DMS53 (cell line): ENCODE measurements at regions not wholly inside any gene's neighbourhood (a gene's known extent, or its start where the extent isn't known, plus 50 kb on each side); places are given as distances from the start of the nearest gene placed in this dataset.
A peak's percentile ranks its signal among the peaks of the same experiment; 100 is the strongest.
"Not testable (repeated sequence)": the region's sequence is repeated elsewhere in the genome, so short reads cannot be mapped to it uniquely, and the experiment has no call there.

Experiments
- DNase-seq: peaks from one replicate; lab custom pipeline; 2025; lab: John Stamatoyannopoulos, UW

DNA sequence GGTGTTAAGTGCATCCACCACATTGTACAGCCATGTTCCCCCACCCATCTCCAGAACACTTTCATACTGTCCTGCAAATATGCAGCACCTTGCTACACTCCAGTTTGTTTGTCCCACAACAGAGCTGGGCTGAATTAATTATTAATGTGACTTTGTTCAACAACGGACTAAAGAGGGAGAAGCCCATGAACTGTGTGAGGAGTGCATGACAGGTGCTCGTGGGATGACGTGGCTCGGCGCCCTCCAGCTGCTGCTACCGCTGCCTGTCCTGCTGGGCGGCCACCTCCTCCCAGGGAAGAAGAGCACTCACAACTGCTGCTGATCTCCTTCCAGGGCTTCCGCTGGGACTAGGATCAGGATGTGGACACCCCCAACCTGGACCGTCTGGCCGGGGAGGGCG lies 111.2 kb upstream of the DEFB108B start:
- peak; percentile 97 for DNase-seq

DNA sequence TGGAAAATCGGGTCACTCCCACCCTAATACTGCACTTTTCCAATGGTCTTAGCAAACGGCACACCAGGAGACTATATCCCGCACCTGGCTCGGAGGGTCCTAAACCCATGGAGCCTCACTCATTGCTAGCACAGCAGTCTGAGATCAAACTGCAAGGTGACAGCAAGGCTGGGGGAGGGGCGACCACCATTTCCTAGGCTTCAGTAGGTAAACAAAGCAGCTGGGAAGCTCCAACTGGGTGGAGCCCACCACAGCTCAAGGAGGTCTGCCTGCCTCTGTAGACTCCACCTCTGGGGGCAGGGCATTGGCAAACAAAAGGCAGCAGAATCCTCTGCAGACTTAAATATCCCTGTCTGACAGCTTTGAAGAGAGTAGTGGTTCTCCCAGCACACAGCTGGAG lies 109.0 kb upstream of the DEFB108B start:
- peak; percentile 58 for DNase-seq

DNA sequence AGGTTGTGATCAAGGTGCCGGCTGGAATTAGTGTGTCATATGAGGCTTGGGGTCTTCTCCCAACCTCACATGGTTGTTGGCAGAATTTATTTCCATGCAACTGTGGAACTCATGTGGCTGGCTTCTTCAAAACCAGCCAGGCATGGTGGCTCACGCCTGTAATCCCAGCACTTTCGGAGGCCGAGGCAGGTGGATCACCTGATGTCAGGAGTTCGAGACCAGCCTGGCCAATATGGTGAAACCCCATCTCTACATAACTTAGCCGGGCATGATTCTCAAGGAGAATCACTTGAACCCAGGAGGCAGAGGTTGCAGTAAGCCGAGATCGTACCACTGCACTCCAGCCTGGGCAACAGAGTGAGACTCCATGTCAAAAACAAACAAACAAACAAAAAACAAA lies 102.3 kb upstream of the DEFB108B start:
- DNase-seq: not testable (repeated sequence)

DNA sequence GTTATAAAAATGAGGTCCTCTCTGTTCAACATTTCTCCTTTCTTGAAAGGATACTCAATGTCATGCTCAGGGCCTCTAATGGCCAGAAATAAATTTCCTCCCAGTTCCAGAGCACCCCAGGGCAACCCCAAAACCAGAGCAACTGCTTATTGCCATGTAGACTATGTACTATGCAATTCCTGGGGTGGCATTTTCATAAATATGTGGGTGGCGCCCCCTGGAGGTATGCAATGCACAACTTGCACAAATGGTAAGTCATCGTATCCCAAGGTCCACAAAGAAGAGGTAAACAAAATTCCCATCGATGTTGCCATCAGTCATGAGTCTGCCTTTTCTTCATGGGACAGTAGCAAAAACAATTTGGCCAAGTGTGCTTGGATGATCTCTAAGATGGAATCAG lies 98.6 kb upstream of the DEFB108B start:
- DNase-seq: peak; percentile 57

DNA sequence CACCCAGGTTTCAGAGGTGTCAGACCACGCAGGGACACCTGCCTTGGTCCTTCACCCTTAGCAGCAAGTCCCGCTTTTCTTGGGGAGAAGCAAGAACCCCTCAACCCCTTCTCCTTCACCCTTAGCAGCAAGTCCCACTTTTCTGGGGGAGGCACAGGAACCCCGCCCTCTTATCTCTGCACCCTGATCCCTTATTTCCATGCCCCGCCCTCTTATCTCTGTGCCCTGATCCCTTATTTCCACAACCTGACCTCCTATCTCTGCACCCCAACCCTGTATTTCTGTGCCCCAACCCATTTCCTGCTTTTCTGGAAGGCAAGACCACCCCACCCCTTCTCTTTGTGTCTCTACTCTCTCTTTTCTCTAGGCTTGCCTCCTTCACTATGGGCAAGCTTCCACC lies 94.7 kb upstream of the DEFB108B start:
- not testable (repeated sequence) for DNase-seq

DNA sequence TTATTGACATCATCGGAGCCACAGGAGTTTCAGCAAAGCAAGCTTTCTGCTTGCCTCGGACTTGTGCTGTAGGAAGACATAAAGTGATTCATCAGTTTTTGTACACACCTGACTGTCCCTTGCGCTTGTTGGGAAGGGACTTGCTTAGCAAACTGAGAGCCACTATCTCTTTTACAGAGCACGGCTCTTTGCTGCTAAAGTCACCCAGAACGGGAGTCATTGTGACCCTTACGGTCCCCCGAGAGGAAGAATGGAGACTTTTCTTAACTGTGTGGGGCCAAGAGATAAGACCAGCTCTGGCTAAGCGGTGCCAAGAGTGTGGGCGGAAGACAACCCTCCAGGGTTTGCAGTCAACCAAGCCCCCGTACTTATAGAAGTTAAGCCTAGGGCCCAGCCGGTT lies 89.6 kb upstream of the DEFB108B start:
- not testable (repeated sequence) for DNase-seq

DNA sequence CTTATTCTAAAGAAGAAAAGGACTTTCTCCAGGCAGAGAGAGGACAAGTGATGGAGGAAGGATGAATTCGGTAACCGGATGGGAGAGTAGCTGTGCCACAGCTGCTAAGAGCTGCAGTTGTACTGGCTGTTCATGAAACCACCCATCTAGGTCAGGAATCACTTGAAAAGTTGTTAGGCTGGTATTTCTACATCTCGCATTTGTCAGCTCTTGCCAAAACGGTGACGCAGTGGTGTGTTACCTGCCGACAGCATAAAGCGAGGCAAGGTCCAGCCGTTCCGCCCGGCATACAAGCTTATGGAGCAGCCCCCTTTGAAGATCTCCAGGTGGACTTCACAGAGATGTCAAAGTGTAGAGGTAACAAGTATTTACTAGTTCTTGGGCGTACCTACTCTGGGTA lies 87.3 kb upstream of the DEFB108B start:
- DNase-seq: peak; percentile 92

DNA sequence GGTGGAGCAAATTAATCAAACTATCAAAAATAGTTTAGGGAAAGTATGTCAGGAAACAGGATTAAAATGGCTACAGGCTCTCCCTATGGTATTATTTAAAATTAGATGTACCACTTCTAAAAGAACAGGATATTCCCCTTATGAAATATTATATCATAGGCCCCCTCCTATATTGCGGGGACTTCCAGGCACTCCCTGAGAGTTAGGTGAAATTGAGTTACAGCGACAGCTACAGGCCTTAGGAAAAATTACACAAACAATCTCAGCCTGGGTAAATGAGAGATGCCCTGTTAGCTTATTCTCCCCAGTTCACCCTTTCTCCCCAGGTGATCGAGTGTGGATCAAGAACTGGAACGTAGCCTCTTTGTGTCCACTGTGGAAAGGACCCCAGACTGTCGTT lies 86.7 kb upstream of the DEFB108B start:
- DNase-seq: not testable (repeated sequence)

DNA sequence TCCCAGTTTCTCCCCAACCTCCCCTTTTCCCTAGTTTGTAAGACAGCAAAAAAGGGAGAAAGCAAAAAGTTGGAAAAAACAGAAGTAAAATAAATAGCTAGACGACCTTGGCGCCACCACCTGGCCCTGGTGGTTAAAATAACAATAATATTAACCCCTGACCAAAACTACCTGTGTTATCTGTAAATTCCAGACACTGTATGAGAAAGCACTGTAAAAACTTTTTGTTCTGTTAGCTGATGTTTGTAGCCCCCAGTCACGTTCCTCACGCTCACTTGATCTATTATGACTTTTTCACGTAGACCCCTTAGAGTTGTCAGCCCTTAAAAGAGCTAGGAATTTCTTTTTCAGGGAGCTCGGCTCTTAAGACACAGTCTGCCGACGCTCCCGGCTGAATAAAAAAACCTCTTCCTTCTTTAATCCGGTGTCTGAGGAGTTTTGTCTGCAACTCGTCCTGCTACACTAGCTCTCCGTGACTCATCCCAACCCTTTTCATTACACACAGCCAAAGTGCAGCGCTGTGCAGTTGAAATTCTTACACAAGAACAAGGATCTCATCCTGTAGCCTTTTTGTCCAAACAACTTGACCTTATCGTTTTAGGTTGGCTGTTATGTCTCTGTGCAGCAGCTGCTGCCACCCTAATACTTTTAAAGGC lies 83.9 kb upstream of the DEFB108B start:
- DNase-seq: not testable (repeated sequence)

DNA sequence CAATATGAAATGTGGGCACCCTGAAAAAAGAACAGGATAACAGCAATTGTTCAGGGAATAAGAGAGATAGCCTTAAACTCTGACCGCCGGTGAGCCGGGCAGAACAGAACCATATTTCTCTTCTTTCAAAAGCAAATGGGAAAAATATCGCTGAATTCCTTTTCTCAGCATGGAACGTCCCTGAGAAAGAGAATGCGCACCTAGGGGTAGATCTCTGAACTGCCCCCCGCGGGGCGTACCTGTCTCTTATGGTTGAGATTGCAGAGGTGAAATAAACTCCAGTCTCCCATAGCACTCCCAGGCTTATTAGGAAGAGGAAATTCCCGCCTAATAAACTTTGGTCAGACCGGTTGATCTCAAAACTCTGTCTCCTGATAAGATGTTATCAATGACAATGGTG lies 82.1 kb upstream of the DEFB108B start:
- not testable (repeated sequence) for DNase-seq

DNA sequence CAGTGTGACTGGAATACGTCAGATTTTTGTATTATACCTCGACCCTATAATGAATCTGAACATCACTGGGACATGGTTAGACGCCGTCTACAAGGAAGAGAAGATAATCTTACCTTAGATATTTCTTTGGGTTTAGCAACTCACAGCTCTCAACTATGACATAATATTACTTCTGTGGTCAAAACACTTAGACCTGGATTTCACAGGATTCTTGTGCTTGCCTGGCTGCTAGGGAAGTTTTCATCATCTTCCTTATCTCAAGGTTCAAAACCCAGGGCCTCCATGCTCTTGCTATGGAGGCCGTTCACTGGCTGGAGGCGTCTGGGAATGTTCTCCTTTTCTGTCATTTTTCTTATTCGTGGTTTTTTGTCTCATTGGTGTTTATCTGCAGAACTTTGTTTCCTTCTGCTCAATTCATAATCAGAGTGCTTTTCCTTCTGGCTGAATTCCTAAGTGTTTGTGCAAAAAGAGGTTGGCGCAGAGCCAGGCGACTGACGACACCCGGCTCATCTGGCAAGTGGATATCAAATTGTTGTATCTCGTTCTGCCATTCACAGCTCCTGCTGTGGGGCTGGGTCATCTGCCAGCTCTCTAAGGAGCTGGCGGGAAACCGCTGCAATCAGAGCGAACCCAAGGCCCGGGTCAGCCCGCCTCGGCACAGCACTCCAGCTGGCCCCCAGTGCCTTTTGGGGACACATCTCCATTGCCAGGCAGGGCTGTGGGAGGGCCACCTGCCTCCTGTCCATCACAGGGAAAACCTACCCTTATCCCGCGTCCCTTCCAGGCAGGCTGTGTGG lies 68.1 kb upstream of the DEFB108B start:
- DNase-seq: peak; percentile 59

DNA sequence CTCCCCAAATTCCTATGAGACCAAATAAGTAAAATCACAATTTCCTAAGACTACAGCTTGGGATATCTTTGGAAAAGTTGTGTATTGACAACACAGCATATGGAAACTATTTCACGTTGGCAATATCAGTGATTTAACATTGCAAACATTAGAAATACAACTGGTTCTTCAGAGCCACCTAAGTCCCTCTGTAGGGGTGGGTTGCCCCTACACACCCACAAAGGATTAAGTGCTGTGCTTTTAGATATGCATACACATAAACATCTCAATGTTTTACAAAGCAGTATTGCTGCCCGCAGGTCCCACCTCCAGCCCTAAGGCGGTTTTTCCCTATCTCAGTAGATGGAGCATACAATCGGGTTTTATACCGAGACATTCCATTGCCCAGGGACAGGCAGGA lies 66.0 kb upstream of the DEFB108B start:
- not testable (repeated sequence) for DNase-seq

DNA sequence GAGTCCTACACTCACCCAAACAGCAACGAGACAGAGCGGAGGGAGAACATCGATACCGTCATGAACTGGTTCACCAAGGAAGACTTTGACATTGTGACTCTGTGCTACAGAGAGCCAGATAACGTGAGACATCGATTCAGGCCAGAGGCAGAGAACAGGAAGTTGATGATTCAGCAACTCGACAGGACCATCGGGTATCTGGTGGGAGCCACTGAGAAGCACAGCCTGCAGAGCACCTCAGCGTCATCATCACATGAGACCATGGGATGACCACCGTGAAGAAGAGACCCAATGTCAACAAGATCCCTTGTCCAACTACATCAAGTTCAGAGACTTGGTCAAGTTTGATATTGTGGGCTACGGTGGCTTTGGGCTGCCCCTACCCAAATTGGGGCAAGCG lies 60.8 kb upstream of the DEFB108B start:
- not testable (repeated sequence) for DNase-seq

DNA sequence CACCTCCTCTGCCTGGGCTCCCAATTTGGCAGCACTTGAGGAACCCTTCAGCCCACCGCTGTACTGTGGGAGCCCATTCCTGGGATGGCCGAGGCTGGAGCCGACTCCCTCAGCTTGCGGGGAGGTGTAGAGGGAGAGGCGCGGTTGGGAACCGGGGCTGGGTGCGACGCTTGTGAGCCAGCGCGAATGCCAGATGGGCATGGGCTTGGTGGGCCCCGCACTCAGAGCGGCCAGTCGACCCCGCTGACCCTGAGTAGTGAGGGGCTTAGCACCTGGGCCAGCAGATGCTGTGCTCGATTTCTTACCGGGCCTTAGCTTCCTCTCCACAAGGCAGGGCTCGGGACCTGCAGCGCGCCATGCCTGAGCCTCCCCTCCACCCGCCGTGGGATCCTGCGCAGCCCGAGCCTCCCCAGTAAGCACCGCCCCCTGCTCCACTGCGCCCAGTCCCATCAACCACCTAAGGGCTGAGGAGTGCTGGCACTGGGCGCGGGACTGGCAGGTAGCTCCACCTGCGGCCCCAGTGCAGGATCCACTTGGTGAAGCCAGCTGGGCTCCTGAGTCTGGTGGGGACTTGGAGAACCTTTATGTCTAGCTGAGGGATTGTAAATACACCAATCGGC lies 58.3 kb upstream of the DEFB108B start:
- DNase-seq: no peak

DNA sequence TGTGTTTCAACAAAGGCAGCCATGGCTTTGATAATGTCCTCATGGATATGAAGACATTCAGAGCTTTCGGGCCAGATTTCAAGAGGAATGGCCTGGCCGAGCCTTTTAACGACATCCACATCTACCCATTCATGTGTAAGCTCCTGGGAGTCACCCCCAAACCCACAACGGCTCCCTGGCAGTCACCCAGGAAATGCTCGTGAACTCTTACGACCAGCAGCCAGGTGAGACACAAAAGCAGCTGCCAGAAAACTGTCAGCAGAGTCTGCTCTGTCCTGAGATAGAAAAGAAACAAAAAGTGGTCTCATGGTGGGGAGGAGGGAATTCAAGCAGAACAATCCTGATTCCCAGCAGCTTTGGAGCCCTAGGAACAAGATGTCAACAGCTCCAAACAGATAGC lies 52.9 kb upstream of the DEFB108B start:
- not testable (repeated sequence) for DNase-seq

DNA sequence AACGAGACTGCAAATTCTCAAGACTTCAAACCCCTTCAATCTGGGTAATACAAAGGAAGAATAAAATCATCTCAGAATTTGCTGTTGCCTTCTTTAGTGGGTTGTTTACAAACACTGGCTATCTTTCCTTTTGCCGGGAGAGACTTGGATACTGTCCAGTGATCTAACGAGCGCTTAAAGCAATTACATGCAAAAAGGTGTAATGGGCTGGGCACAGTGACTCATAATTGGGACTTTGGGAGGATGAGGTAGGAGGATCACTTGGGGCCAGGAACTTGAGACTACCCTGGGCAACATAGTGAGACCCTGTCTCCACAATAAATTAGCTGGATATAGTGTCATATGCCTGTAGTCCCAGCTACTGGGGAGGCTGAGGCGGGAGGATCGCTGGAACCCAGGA lies 52.2 kb upstream of the DEFB108B start:
- not testable (repeated sequence) for DNase-seq

DNA sequence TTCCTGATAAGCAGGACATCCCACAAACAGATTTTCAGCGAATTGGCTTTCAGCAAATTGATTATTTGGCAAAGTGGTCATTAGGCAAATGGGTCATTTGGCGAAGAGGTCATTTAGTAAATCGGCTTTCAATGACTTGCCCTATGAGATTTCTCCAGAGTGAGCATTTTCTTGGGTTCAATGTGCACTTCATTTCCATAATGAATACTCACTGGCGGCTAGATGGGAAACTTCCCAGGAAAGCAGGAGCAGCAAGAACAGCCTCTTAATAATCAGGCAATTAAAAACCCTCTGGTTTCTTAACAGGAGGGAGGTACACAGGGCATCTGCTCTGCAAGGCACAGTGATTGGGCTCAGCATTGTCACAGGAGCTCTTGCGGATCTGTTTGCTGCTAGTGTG lies 51.5 kb upstream of the DEFB108B start:
- DNase-seq: not testable (repeated sequence)

DNA sequence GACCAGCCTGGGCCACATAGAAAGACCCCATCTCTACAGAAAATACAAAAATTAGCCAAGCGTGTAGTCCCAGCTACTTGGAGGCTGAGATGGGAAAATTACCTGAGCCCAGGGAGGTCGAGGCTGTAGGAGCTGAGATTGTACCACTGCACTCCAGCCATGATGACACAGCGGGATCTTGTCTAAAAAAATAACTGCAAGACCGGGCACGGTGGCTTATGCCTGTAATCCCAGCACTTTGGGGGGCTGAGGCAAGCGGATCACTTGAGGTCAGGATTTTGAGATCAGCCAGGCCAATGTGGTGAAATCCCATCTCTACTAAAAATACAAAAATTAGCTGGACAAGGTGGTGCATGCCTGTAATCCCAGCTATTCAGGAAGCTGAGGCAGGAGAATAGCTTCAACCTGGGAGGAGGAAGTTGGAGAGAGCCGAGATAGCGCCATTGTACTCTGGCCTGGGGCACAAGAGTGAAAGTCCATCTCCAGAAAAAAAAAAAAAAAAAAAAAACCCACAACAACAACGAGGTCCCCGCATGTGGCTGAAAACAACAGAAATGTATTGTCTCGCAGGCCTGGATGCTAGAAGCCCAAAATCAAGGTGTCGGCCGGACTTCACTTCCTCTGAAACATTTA lies 50.7 kb upstream of the DEFB108B start:
- not testable (repeated sequence) for DNase-seq

DNA sequence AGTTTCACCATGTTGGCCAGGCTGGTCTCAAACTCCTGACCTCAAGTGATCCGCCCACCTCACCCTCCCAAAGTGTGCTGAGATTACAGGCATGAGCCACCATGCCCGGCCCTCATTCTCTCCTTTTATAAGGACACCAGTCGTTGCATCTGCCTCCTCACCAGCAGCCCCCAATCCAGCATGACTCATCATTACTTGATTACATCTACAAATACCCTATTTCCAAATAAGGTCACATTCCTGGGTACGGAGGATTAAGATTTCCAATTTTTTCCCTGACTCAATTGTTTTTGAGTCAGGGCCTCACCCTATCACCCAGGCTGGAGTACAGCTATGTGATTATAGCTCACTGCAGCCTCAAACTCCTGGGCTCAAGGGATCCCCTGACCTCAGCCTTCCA lies 49.8 kb upstream of the DEFB108B start:
- peak; percentile 26 for DNase-seq
